Transverse colon (tissue), 4 donors: ENCODE measurements at regions not wholly inside any gene's neighbourhood (a gene's known extent, or its start where the extent isn't known, plus 50 kb on each side); places are given as distances from the start of the nearest gene placed in this dataset.

Experiments
- DNase-seq: peaks from one replicate; pipeline ENCODE4 v3.0.0-alpha.2; 2019
- H3K27ac ChIP-seq, 4 donors: fragments of 200-600 bp; sonication (generic); 2 replicates each; pipeline ENCODE4 v1.5.1; 2016 to 2018; ENCODE audit warnings: inconsistent platforms in 4 of 4
- H3K27me3 ChIP-seq: fragments of 200-600 bp; sonication (generic); 2 replicates; pipeline ENCODE4 v1.5.1; 2017; ENCODE audit warnings: inconsistent platforms
- H3K36me3 ChIP-seq, 4 donors: fragments of 200-600 bp; sonication (generic); 2 replicates each; pipeline ENCODE4 v1.5.1; 2017 to 2019; ENCODE audit warnings: inconsistent platforms in 4 of 4
- H3K4me1 ChIP-seq, 4 donors: fragments of 200-600 bp; sonication (generic); 2 replicates each; pipeline ENCODE4 v1.5.1; 2017 to 2020; ENCODE audit warnings: inconsistent platforms in 4 of 4
- H3K4me3 ChIP-seq, 4 donors: fragments of 200-600 bp; sonication (generic); 1 replicate in 1 of 4; 2 replicates in 3 of 4; pipeline versions ENCODE4 v1.5.1 to v1.6.1; 2017 to 2019; ENCODE audit warnings: inconsistent platforms in 4 of 4
- H3K9me3 ChIP-seq, 2 donors: fragments of 200-600 bp; sonication (generic); 2 replicates each; pipeline ENCODE4 v1.5.1; 2017 to 2019; ENCODE audit warnings: inconsistent platforms in 2 of 2
- EP300 ChIP-seq: sonication (generic); formaldehyde crosslinking; IDR thresholded peaks from one replicate; pipeline ENCODE4 v1.6.1; 2017; ENCODE audit warnings: antibody characterized with exemption, low read depth
- POLR2A ChIP-seq: fragments of 450-650 bp; IDR thresholded peaks from one replicate; pipeline ENCODE4 v1.6.1; 2016; ENCODE audit warnings: antibody characterized with exemption, mild to moderate bottlenecking, moderate library complexity
- POLR2AphosphoS5 ChIP-seq, 3 donors: sonication (generic); formaldehyde crosslinking; IDR thresholded peaks; one replicate each; pipeline ENCODE4 v1.6.1; 2016; ENCODE audit warnings: antibody characterized with exemption in 3 of 3
- WGBS, 2 donors: methylation state at CpG; one replicate each; pipeline ENCODE4 v1.1.5; 2018; ENCODE audit warnings: low coverage in 1 of 2; 5-methylcytosine and 5-hydroxymethylcytosine counted together
- in situ Hi-C, 4 donors: fragments of 200-750 bp; cut with MboI; loops; one replicate each; pipeline versions ENCODE4 v1.15.0 to v1.15.1; 2017; ENCODE audit warnings: low sequenced_read_pairs in 3 of 4, low pct_ligation_motif_present in 1 of 4, low pct_unique_long_range_greater_than_20kb in 1 of 4
- intact Hi-C: fragments of 100-400 bp; cut with DNase I; formaldehyde crosslinking; loops from one replicate; pipeline ENCODE4 v1.15.1; 2023; ENCODE audit warnings: low total_unique reads
- TF ChIP-seq, protein P1 (sequence below), 5 experiments: fragments of 200-600 bp in 3 of 5; fragments of 450-650 bp in 2 of 5; sonication (generic) in 3 of 5; IDR thresholded peaks; 1 replicate in 2 of 5; 2 replicates in 3 of 5; pipeline ENCODE4 v1.5.1; 2016 to 2017; ENCODE audit warnings: antibody characterized with exemption in 5 of 5, inconsistent platforms in 3 of 5, mild to moderate bottlenecking in 2 of 5, moderate library complexity in 1 of 5

DNA sequence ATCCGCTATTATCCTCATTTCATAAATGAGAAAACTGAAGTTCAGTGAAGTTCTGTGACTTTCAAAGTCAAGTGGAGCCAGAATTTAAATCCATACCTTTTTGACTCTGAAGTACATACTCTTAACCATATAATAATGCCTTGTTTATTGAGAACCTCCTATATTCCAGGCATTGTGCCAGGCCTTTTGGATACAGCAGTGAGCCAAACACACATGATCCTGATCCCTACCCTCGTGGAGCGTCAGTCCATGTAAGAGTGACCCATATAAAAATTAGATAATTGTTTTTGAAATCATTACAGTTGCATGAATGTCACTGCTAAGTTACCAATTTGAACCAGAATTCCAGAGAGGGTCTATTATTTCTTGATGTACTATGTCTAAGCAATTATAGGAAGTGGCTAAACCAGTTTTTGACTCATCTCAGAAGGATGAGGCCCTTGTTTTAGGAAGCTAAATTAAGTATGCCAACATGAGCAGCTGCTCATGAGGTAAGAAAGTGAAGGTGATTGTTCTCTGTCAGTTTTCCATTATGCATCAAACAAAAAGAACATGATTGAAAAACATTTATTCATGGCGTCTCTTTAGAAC is 289.5 kb downstream of the GLUD2 start:
- 56 to 81% methylated on average over 2 to 4 of the region's 4 CpGs for WGBS, 2 donors
- no peaks in the 10 kb centered on the region for H3K27me3 ChIP-seq
- H3K36me3 ChIP-seq, result no peaks in the 10 kb centered on the region
- in situ Hi-C loops (no loop called here), intact Hi-C loops (no loop called here)
- DNase-seq, result no peak
- H3K9me3 ChIP-seq, result no peaks in the 10 kb centered on the region
- H3K4me3 ChIP-seq, result no peak overlapping the region
- no peak overlapping the region for H3K27ac ChIP-seq
- TF ChIP-seq, protein P1, sequence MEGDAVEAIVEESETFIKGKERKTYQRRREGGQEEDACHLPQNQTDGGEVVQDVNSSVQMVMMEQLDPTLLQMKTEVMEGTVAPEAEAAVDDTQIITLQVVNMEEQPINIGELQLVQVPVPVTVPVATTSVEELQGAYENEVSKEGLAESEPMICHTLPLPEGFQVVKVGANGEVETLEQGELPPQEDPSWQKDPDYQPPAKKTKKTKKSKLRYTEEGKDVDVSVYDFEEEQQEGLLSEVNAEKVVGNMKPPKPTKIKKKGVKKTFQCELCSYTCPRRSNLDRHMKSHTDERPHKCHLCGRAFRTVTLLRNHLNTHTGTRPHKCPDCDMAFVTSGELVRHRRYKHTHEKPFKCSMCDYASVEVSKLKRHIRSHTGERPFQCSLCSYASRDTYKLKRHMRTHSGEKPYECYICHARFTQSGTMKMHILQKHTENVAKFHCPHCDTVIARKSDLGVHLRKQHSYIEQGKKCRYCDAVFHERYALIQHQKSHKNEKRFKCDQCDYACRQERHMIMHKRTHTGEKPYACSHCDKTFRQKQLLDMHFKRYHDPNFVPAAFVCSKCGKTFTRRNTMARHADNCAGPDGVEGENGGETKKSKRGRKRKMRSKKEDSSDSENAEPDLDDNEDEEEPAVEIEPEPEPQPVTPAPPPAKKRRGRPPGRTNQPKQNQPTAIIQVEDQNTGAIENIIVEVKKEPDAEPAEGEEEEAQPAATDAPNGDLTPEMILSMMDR (IDR thresholded peaks at IDR 0.05), result no peak
- TF ChIP-seq POLR2AphosphoS5 (IDR thresholded peaks at IDR 0.05) (no peak), POLR2A (no peak), EP300 (no peak)
- no peaks in the 10 kb centered on the region for H3K4me1 ChIP-seq

DNA sequence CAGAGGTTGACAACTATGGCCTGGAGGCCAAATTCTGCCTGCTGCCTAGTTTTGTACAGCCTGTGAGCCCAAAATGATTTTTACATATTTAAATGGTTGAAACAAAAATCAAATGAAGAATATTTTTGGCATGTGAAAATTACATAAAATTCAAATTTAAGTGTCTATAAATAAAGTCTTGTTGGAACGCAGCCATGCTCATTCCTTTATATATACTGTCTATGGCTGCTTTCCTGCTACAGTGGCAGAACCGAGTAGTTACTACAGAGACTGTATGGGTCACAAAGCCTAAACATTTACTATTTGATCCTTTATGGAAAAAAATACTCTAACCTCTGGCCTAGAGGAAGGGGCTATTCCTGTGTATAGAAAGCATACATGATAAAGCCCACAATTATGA is 290.4 kb downstream of the GLUD2 start:
- no peaks in the 10 kb centered on the region for H3K27me3 ChIP-seq
- 77 to 86% methylated on average over 1 to 2 of the region's 2 CpGs for WGBS, 2 donors

DNA sequence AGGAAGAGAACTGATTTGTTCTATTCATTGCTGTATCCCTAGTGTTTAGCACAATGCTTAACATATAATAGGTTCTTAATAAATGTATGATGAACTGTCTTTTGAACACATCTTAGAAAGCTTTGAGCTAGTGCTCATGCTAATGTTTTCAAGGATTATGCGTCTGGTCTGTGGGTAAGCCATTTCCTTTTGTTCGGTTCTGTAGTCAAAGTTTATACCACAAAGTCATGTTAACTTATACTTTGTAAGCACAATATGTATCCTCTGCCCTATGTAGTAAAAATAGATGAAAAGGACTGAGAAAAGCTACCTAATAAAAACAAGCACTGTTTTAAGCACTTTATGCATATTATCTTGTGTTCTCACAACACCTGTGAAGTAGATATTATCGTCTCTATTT is 301.9 kb downstream of the GLUD2 start:
- no peaks in the 10 kb centered on the region for H3K36me3 ChIP-seq
- H3K9me3 ChIP-seq, result no peaks in the 10 kb centered on the region
- 64 to 100% methylated on average over 2 to 3 of the region's 3 CpGs for WGBS, 2 donors
- no peak overlapping the region for H3K4me3 ChIP-seq
- H3K4me1 ChIP-seq, result no peaks in the 10 kb centered on the region
- intact Hi-C loops (no loop called here), in situ Hi-C loops (no loop called here)
- H3K27ac ChIP-seq, result no peak overlapping the region
- TF ChIP-seq EP300 (no peak), POLR2AphosphoS5 (IDR thresholded peaks at IDR 0.05) (no peak), POLR2A (no peak)
- TF ChIP-seq, protein P1 (IDR thresholded peaks at IDR 0.05), result no peak
- DNase-seq, result no peak
- H3K27me3 ChIP-seq, result no peaks in the 10 kb centered on the region

More for the DNA sequence above, 290.4 kb downstream of the GLUD2 start:
- no peak for TF ChIP-seq POLR2A
- TF ChIP-seq, protein P1 (IDR thresholded peaks at IDR 0.05), result no peak
- no peak for TF ChIP-seq POLR2AphosphoS5 (IDR thresholded peaks at IDR 0.05)
- no peak for TF ChIP-seq EP300
- Histone ChIP-seq H3K9me3 (no peaks in the 10 kb centered on the region), H3K36me3 (no peaks in the 10 kb centered on the region), H3K27ac (no peak overlapping the region), H3K4me1 (no peaks in the 10 kb centered on the region), H3K4me3 (no peak overlapping the region)
- DNase-seq, result no peak
- intact Hi-C loops, result no loop called here
- in situ Hi-C loops, result no loop called here

DNA sequence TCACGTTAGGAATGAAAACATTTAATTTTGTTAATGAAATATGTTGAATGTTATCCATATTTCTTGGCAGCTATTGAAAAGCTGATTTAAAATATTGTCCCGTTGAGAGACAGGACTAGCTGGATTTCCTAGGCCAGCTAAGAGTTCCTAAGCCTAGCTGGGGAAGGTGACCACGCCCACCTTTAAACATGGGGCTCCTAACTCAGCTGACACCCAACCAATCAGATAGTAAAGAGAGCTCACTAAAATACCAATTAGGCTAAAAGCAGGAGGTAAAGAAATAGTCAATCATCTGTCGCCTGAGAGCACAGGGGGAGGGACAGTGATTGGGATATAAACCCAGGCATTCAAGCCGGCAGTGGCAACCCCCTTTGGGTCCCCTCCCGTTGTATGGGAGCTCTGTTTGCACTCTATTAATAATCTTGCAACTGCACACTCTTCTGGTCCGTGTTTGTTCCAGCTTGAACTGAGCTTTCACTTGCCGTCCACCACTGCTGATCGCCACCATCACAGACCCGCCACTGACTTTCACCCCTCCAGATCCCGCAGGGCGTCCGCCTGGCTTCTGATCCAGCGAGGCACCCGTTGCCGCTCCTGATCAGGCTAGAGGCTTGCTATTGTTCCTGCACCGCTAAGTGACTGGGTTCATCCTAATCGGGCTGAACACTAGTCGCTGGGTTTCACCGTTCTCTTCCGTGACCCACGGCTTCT is 308.9 kb downstream of the GLUD2 start:
- Histone ChIP-seq H3K27me3 (no peaks in the 10 kb centered on the region), H3K4me1 (no peaks in the 10 kb centered on the region), H3K27ac (no peak overlapping the region), H3K36me3 (no peaks in the 10 kb centered on the region), H3K4me3 (no peak overlapping the region), H3K9me3 (no peaks in the 10 kb centered on the region)
- intact Hi-C loops, result no loop called here
- 85% methylated on average over 22 of the region's 22 CpGs; no CpG with 5 or more reads in 1 of the 2 donors for WGBS, 2 donors
- in situ Hi-C loops, result no loop called here
- DNase-seq, result no peak
- TF ChIP-seq EP300, result no peak
- TF ChIP-seq, protein P1 (IDR thresholded peaks at IDR 0.05), result no peak
- no peak for TF ChIP-seq POLR2AphosphoS5 (IDR thresholded peaks at IDR 0.05)
- TF ChIP-seq POLR2A, result no peak
